GM12875 (cell line): ENCODE measurements at regions not wholly inside any gene's neighbourhood (a gene's known extent, or its start where the extent isn't known, plus 50 kb on each side); places are given as distances from the start of the nearest gene placed in this dataset.
"Not testable (repeated sequence)": the region's sequence is repeated elsewhere in the genome, so short reads cannot be mapped to it uniquely, and the experiment has no call there.

ENCODE experiments used
- H3K4me3 ChIP-seq: one replicate; pipeline ENCODE4 v1.5.1; 2011; ENCODE audit warnings: low read depth, low read length, control low read depth
- TF ChIP-seq, protein P1 (sequence below): IDR thresholded peaks from 2 replicates; pipeline ENCODE4 v1.5.1; 2011; ENCODE audit warnings: low read depth, mild to moderate bottlenecking, control low read depth, inconsistent platforms, low read length, moderate library complexity, borderline replicate concordance; ENCODE audit not compliant: insufficient read depth

DNA sequence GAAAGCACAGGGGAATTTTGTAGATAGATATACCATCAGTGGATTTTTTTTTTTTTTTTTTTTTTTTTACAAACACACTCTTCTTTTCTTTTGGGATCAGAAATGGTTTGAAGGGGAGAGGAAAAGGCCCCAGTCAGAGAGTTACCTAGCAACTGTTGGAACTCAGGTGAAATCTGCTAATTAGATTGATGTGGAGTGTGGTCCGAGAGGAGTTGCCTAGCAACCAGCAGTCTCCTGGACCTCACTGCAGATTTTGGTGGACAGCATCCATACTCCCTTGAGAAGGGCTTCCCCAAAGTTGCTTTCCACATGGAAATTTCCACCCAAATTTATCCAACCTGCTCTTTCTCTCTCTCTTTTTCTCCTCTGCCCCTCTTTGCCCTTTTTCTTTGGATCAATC is 165.4 kb downstream of the UTP18 start:
- TF ChIP-seq, protein P1, sequence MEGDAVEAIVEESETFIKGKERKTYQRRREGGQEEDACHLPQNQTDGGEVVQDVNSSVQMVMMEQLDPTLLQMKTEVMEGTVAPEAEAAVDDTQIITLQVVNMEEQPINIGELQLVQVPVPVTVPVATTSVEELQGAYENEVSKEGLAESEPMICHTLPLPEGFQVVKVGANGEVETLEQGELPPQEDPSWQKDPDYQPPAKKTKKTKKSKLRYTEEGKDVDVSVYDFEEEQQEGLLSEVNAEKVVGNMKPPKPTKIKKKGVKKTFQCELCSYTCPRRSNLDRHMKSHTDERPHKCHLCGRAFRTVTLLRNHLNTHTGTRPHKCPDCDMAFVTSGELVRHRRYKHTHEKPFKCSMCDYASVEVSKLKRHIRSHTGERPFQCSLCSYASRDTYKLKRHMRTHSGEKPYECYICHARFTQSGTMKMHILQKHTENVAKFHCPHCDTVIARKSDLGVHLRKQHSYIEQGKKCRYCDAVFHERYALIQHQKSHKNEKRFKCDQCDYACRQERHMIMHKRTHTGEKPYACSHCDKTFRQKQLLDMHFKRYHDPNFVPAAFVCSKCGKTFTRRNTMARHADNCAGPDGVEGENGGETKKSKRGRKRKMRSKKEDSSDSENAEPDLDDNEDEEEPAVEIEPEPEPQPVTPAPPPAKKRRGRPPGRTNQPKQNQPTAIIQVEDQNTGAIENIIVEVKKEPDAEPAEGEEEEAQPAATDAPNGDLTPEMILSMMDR, result no peak
- H3K4me3 ChIP-seq, result no peak overlapping the region

DNA sequence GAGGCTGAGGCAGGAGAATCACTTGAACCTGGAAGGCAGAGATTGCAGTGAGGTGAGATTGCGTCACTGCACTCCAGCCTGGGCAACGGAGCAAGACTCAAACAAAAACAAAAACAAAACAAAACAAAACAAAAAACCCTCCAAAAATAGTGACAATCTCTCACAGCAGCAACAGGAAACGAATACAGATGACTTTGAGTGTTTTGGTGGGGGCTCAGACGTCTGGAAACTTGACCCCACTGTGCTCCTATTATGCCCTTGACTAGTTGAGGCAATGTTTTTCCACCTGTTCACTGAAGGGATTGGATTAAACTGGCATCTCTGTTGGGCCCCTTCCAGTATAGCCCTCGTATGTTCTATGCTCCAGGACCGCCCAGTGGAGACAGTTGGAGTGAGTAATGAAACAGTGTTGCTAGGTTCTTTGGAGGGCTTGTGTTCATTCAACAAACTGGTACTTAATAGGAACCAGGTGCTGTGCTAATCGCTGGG is 167.0 kb downstream of the UTP18 start:
- no peak overlapping the region for H3K4me3 ChIP-seq
- TF ChIP-seq, protein P1, result no peak

DNA sequence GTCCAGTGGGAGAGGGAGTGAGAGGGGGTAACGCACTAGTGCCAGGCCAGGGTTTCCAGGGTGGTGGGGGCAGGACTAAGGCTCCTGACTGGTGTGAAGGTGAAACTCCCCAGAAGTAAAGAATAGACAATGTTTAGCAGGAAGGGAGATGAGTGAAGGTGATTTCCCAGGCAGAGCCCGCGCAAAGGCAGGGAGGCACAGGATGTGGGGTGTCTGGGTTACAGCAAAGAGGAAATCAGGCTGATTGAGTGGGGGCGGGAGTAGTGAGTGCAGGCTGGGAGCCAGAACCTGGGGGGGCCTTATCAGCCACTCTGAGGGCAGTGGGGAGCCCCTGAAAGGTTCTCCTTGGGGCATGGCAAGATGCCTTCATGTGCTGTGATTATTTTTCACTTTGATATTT is 167.5 kb downstream of the UTP18 start:
- no peak overlapping the region for H3K4me3 ChIP-seq
- TF ChIP-seq, protein P1, result no peak

DNA sequence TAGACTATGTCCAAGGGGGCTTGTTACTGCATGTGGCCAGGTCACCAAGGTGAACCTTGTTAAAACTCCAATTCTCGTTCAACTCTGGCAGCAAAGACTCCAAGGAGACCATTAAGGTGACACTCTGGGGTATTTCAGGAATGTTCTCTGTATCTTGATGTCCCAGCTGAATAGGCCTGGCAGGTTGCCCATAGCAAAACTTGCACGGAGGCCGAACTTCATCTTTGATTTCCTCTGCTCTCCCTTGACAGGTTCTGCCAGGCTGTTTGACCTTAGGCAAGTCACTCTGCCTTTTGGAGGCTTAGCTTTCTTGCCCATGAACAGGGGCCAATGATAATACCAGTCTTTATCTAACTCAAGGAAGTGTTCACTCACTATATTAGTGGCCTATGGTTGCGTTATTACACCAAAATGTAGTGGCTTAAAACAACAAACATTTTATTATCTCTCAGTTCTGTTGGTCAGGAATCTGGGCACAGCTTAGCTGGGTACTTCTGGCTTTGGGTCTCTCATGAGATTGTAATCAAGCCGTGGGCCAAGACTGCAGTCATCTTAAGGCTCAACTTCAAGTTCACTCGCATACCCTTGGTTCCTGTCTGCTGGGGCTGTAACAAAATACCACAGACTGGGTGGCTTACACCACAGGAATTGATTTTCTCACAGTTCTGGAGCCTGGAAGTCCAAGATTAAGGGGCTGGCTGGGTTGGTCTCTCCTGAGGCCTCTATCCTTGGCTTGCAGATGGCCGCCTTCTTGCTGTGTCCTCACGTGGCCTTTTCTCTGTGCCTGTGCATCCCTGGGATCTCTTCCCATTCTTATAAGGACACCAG is 168.5 kb downstream of the UTP18 start:
- no peak overlapping the region for H3K4me3 ChIP-seq
- TF ChIP-seq, protein P1, result no peak

DNA sequence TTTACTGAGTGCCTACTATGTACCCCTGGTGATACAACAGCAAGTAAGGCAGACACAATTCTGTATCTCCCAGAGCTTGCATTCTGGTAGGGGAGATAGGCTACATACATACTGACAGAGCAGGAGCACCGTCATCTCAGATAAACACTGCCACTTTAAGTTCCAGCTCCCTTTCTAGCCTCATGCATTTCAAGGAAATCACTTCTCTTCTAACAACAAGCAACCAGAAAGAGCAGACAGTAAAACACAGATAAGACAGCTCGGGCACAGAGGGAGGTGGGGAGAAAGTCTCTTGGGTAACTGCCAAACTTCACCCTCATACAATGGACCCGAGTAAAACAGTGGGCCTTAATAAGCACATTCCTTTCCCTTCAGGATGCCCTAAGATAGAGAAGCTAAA is 169.6 kb downstream of the UTP18 start:
- H3K4me3 ChIP-seq, result not testable (repeated sequence)

DNA sequence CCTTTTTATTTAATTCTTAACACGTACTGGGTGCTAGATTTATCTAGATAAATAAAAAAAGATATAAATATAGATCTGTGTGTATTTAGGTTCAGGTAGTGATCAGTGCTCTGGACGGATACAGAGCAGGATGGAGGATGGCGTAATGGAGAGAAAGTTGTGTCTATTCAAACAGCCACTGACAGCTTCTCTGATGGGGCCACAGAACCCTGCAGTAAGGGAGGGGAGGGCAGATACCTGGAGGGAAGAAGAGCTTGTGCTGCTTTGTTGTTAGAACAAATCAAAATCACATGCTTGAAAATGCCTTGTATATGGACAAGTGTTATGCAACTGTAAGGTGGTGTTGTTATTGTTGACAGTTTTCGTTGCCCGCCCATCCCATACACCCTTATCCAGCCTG is 170.2 kb downstream of the UTP18 start:
- TF ChIP-seq, protein P1, result no peak
- H3K4me3 ChIP-seq, result no peak overlapping the region

DNA sequence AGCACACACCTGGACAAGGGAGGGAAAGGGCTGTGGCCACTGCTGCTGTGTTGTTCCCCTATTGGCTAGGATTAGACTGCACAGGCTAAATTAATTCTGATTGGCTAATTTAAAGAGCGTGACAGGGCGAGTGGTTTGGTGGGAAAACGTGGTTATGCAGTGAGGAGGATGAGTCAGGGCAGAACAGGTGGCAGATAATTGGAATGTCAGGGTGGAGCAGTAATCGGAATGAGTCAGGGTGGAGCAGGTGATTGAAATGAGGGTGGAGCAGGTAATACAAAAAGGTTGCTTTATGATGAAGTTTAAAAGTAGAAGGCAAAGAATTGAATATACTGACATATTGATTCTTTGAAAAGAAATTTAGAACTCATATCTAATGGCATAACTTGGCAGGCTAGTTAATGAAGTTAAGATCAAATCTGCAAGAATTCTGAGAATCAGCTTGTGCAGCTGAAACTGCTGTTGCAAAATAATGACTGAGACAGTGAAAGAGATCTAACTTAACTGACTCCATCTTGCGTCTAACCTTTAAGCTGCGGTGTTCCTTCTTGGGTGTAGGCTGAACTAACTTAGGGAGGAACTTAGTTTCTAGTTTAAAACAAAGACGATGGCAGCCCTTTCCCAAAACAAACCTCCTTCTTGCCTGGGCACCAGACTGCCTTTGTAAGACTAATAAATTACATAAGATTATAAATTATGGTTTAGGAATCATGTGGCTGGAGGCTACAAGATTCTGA is 174.3 kb downstream of the UTP18 start:
- no peak overlapping the region for H3K4me3 ChIP-seq
- TF ChIP-seq, protein P1, result no peak
